DMS 273 (cell line): ENCODE measurements at regions not wholly inside any gene's neighbourhood (a gene's known extent, or its start where the extent isn't known, plus 50 kb on each side); places are given as distances from the start of the nearest gene placed in this dataset.
"Not testable (repeated sequence)": the region's sequence is repeated elsewhere in the genome, so short reads cannot be mapped to it uniquely, and the experiment has no call there.

Experiments used
- DNase-seq: peaks from one replicate; lab custom pipeline; 2025; ENCODE audit not compliant: unreplicated experiment; lab: John Stamatoyannopoulos, UW

- no peak for DNase-seq
These were observed 162.6 kb upstream of the SGCG start for GRCh38 chr13:23018143-23018542.

GRCh38 chr13:23020246-23020843 lies 160.4 kb upstream of the SGCG start:
- peak; percentile 66 for DNase-seq

GRCh38 chr13:23021906-23022305 lies 158.9 kb upstream of the SGCG start:
- peak; percentile 61 for DNase-seq

- DNase-seq: no peak
These were observed 158.1 kb upstream of the SGCG start for GRCh38 chr13:23022704-23023103.

- DNase-seq: no peak
These were observed 154.7 kb upstream of the SGCG start for GRCh38 chr13:23025864-23026608.

- DNase-seq: peak; percentile 2
These were observed 141.4 kb upstream of the SGCG start for GRCh38 chr13:23039266-23039935.

- DNase-seq: no peak
These were observed 138.6 kb upstream of the SGCG start for GRCh38 chr13:23042181-23042580.

GRCh38 chr13:23044906-23045305 lies 135.9 kb upstream of the SGCG start:
- no peak for DNase-seq

GRCh38 chr13:23050126-23050525 lies 130.7 kb upstream of the SGCG start:
- no peak for DNase-seq

- DNase-seq: not testable (repeated sequence)
These were observed 127.1 kb upstream of the SGCG start for GRCh38 chr13:23053711-23054110.

- DNase-seq: no peak
These were observed 121.6 kb upstream of the SGCG start for GRCh38 chr13:23059173-23059572.

GRCh38 chr13:23060959-23061358 lies 119.8 kb upstream of the SGCG start:
- no peak for DNase-seq

GRCh38 chr13:23067129-23067528 lies 113.7 kb upstream of the SGCG start:
- no peak for DNase-seq

GRCh38 chr13:23069566-23069965 lies 111.2 kb upstream of the SGCG start:
- DNase-seq: no peak

GRCh38 chr13:23074075-23074828 lies 106.5 kb upstream of the SGCG start:
- peak; percentile 4 for DNase-seq

- DNase-seq: no peak
These were observed 99.6 kb upstream of the SGCG start for GRCh38 chr13:23081220-23081619.

GRCh38 chr13:23081901-23082300 lies 98.9 kb upstream of the SGCG start:
- DNase-seq: no peak

GRCh38 chr13:23086968-23087623 lies 93.7 kb upstream of the SGCG start:
- no peak for DNase-seq

- peak; percentile 51 for DNase-seq
These were observed 92.9 kb upstream of the SGCG start for GRCh38 chr13:23087880-23088279.

GRCh38 chr13:23098161-23098907 lies 82.4 kb upstream of the SGCG start:
- no peak for DNase-seq
